ENCODE measurements at regions not wholly inside any gene's neighbourhood (a gene's known extent, or its start where the extent isn't known, plus 50 kb on each side); places are given as distances from the start of the nearest gene placed in this dataset.

GRCh38 chr1:241440904-241441303 lies 78.7 kb downstream of the FH start:
- TF ChIP-seq CTCF (IDR thresholded peaks at IDR 0.05): no peak
- no peak for TF ChIP-seq POLR2A (IDR thresholded peaks at IDR 0.05)
- no peak for TF ChIP-seq POLR2AphosphoS5 (IDR thresholded peaks at IDR 0.05)

Data from upper lobe of left lung (tissue), 4 donors.